H1 (cell line): ENCODE measurements at regions not wholly inside any gene's neighbourhood (a gene's known extent, or its start where the extent isn't known, plus 50 kb on each side); places are given as distances from the start of the nearest gene placed in this dataset.

ENCODE experiments used
- CTCF ChIP-seq, 3 experiments: IDR thresholded peaks; 1 replicate in 2 of 3; 2 replicates in 1 of 3; pipeline versions ENCODE4 v1.5.1 to v1.6.1; 2011; ENCODE audit warnings: low read length in 3 of 3, mild to moderate bottlenecking in 3 of 3, inconsistent platforms in 2 of 3, low read depth in 1 of 3, moderate library complexity in 1 of 3; ENCODE audit not compliant: insufficient read depth in 1 of 3; ENCODE audit errors: control extremely low read depth in 1 of 3
- EZH2 ChIP-seq: fragments of 200-600 bp; sonication (generic); IDR thresholded peaks from 2 replicates; pipeline ENCODE4 v1.7.1; 2012; ENCODE audit warnings: low read depth, mild to moderate bottlenecking, moderate library complexity, low read length, inconsistent platforms; ENCODE audit not compliant: severe bottlenecking
- GTF2F1 ChIP-seq: IDR thresholded peaks from 2 replicates; pipeline ENCODE4 v1.6.1; 2012; ENCODE audit warnings: low read depth, low read length, improper control_type of control experiment, borderline replicate concordance
- MAFK ChIP-seq: IDR thresholded peaks from 2 replicates; pipeline ENCODE4 v1.6.1; 2012; ENCODE audit warnings: low read depth, mild to moderate bottlenecking, improper control_type of control experiment, low read length
- POLR2A ChIP-seq, 2 experiments: IDR thresholded peaks; 1 replicate in 1 of 2; 2 replicates in 1 of 2; pipeline ENCODE4 v1.6.1; 2011; ENCODE audit warnings: low read depth in 2 of 2, low read length in 2 of 2, mild to moderate bottlenecking in 2 of 2; ENCODE audit errors: control extremely low read depth in 1 of 2
- POLR2AphosphoS5 ChIP-seq: IDR thresholded peaks from 2 replicates; pipeline ENCODE4 v1.6.1; 2011; ENCODE audit warnings: low read depth, low read length
- SAP30 ChIP-seq: fragments of 300-600 bp; sonication (generic); IDR thresholded peaks from 2 replicates; pipeline ENCODE4 v1.7.1; 2012; ENCODE audit warnings: low read length, moderate library complexity, mild to moderate bottlenecking, inconsistent platforms; ENCODE audit not compliant: insufficient read depth, insufficient replicate concordance
- SP2 ChIP-seq: IDR thresholded peaks from 2 replicates; pipeline ENCODE4 v1.6.1; 2012; ENCODE audit warnings: mild to moderate bottlenecking, low read length, inconsistent platforms
- TCF12 ChIP-seq: IDR thresholded peaks from 2 replicates; pipeline ENCODE4 v1.6.1; 2011; ENCODE audit warnings: low read depth, mild to moderate bottlenecking, low read length

GRCh38 chr5:68647743-68648142, 432.2 kb downstream of the PIK3R1 start:
- TF ChIP-seq CTCF (IDR thresholded peaks at IDR 0.05; ENCODE audit: control extremely low read depth in 1 of 3, insufficient read depth in 1 of 3, low read depth in 1 of 3, low read length in 3 of 3) (no peak), TCF12 (no peak), SAP30 (no peak), SP2 (no peak), EZH2 (no peak), POLR2A (IDR thresholded peaks at IDR 0.05; ENCODE audit: control extremely low read depth in 1 of 2, low read depth in 2 of 2, low read length in 2 of 2) (no peak), MAFK (no peak), POLR2AphosphoS5 (no peak), GTF2F1 (no peak)
